ENCODE measurements at regions not wholly inside any gene's neighbourhood (a gene's known extent, or its start where the extent isn't known, plus 50 kb on each side); places are given as distances from the start of the nearest gene placed in this dataset.

GRCh38 chr15:95095250-95095649, 863.9 kb downstream of the MCTP2 start:
- no peak for DNase-seq

- DNase-seq = no peak
These were observed 865.3 kb downstream of the MCTP2 start for GRCh38 chr15:95096651-95097050.

- no peak for DNase-seq
These were observed 866.0 kb downstream of the MCTP2 start for GRCh38 chr15:95097361-95097760.

- DNase-seq = no peak
These were observed 873.9 kb downstream of the MCTP2 start for GRCh38 chr15:95105229-95105628.

GRCh38 chr15:95106801-95107200, 875.4 kb downstream of the MCTP2 start:
- no peak for DNase-seq

- no peak for DNase-seq
These were observed 877.3 kb downstream of the MCTP2 start for GRCh38 chr15:95108673-95109072.

- no peak for DNase-seq
These were observed 880.6 kb downstream of the MCTP2 start for GRCh38 chr15:95111969-95112368.

GRCh38 chr15:95113041-95113440, 881.7 kb downstream of the MCTP2 start:
- DNase-seq = no peak

- no peak for DNase-seq
These were observed 887.8 kb downstream of the MCTP2 start for GRCh38 chr15:95119041-95119610.

- no peak for DNase-seq
These were observed 889.2 kb downstream of the MCTP2 start for GRCh38 chr15:95120595-95120994.

- no peak for DNase-seq
These were observed 889.8 kb downstream of the MCTP2 start for GRCh38 chr15:95121191-95121590.

GRCh38 chr15:95125803-95126202, 894.4 kb downstream of the MCTP2 start:
- no peak for DNase-seq

- DNase-seq = no peak
These were observed 896.0 kb downstream of the MCTP2 start for GRCh38 chr15:95127356-95127755.

- DNase-seq = no peak
These were observed 898.2 kb downstream of the MCTP2 start for GRCh38 chr15:95129574-95129973.

GRCh38 chr15:95131131-95131556, 899.8 kb downstream of the MCTP2 start:
- no peak for DNase-seq

- no peak for DNase-seq
These were observed 901.4 kb downstream of the MCTP2 start for GRCh38 chr15:95132774-95133173.

- DNase-seq = no peak
These were observed 903.2 kb downstream of the MCTP2 start for GRCh38 chr15:95134431-95135110.

GRCh38 chr15:95138604-95139270, 907.4 kb downstream of the MCTP2 start:
- DNase-seq = no peak

GRCh38 chr15:95141486-95141885, 910.1 kb downstream of the MCTP2 start:
- DNase-seq = no peak

GRCh38 chr15:95142531-95142930, 911.2 kb downstream of the MCTP2 start:
- DNase-seq = no peak

GRCh38 chr15:95146481-95146880, 915.1 kb downstream of the MCTP2 start:
- DNase-seq = no peak

- no peak for DNase-seq
These were observed 916.8 kb downstream of the MCTP2 start for GRCh38 chr15:95148183-95148582.

- no peak for DNase-seq
These were observed 917.7 kb downstream of the MCTP2 start for GRCh38 chr15:95149036-95149435.

GRCh38 chr15:95149771-95150170, 918.4 kb downstream of the MCTP2 start:
- no peak for DNase-seq

Measured in AML-193 (cell line).